ENCODE measurements at regions not wholly inside any gene's neighbourhood (a gene's known extent, or its start where the extent isn't known, plus 50 kb on each side); places are given as distances from the start of the nearest gene placed in this dataset.

DNA sequence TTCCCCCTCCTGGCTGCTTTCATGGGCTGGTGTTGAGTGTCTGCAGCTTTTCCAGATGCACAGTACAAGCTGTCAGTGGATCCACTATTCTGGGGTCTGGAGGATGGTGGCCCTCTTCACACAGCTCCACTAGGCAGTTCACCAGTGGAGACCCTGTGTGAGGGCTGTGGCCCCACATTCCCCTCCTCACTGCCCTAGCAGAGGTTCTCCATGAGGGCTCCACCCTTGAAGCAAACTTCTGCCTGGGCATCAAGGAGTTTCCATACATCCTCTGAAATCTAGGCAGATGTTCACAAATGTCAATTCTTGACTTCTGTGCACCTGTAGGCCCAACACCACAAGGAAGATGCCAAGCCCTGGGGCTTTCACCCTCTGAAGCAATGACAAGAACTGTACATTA is 1386.2 kb upstream of the ACVR2A start:
- no peaks in the 10 kb centered on the region for H4K20me1 ChIP-seq (ENCODE audit: insufficient read depth)
- H3K4me2 ChIP-seq = no peak overlapping the region
- H3K27me3 ChIP-seq (ENCODE audit: insufficient read depth, low read depth) = no peaks in the 10 kb centered on the region
- H3K79me2 ChIP-seq (ENCODE audit: low read depth) = no peaks in the 10 kb centered on the region
- no peak overlapping the region for H3K27ac ChIP-seq
- no peak for DNase-seq
- no peaks in the 10 kb centered on the region for H3K9me2 ChIP-seq (ENCODE audit: insufficient read depth)
- H3K9me3 ChIP-seq (ENCODE audit: insufficient read depth, low read depth) = no peaks in the 10 kb centered on the region
- H3K4me3 ChIP-seq = no peak overlapping the region
- no peak overlapping the region for H2AFZ ChIP-seq
- TF ChIP-seq CTCF (conservative IDR thresholded peaks at IDR 0.05) (no peak), EZH2 (IDR thresholded peaks at IDR 0.05; ENCODE audit: low read depth) (no peak)
- H3F3A ChIP-seq (ENCODE audit: insufficient read depth, low read depth) = no peaks in the 10 kb centered on the region
- intact Hi-C loops (cut with micrococcal nuclease; ENCODE audit: unreplicated experiment) = no loop called here
- H3K36me3 ChIP-seq (ENCODE audit: low read depth) = no peaks in the 10 kb centered on the region
- ChIA-PET POLR2A (ENCODE audit: unreplicated experiment) (no interaction called here), CTCF (no interaction called here)
- no TSS peak for BruUV-seq (replicated peaks)
- H3K4me1 ChIP-seq (replicated peaks; ENCODE audit: insufficient read depth) = no peaks in the 10 kb centered on the region

DNA sequence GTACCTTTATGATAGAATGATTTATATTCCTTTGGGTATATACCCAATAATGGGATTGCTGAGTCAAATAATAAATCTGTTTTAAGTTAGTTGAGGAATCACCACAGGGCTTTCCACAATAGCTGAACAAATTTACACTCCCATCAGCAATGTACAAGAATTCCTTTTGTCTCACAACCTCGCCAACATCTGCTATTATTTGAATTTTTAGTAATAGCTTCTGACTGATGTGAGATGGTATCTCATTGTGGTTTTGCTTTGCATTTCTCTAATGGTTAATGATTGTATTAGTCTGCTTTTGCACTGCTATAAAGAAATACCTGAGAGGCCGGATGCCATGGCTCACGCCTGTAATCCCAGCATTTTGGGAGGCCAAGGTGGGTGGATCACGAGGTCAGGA is 1387.6 kb upstream of the ACVR2A start:
- Histone ChIP-seq H3K79me2 (ENCODE audit: low read depth) (no peaks in the 10 kb centered on the region), H3K27me3 (ENCODE audit: insufficient read depth, low read depth) (no peaks in the 10 kb centered on the region), H3K9me2 (ENCODE audit: insufficient read depth) (no peaks in the 10 kb centered on the region), H3K36me3 (ENCODE audit: low read depth) (no peaks in the 10 kb centered on the region), H3K4me1 (replicated peaks; ENCODE audit: insufficient read depth) (no peaks in the 10 kb centered on the region), H3K4me3 (no peak overlapping the region), H3K4me2 (no peak overlapping the region), H4K20me1 (ENCODE audit: insufficient read depth) (no peaks in the 10 kb centered on the region), H3K9me3 (ENCODE audit: insufficient read depth, low read depth) (no peaks in the 10 kb centered on the region), H3F3A (ENCODE audit: insufficient read depth, low read depth) (no peaks in the 10 kb centered on the region), H2AFZ (no peak overlapping the region), H3K27ac (no peak overlapping the region)
- intact Hi-C loops (cut with micrococcal nuclease; ENCODE audit: unreplicated experiment) = no loop called here
- DNase-seq = no peak
- TF ChIP-seq CTCF (conservative IDR thresholded peaks at IDR 0.05) = no peak
- TF ChIP-seq EZH2 (IDR thresholded peaks at IDR 0.05; ENCODE audit: low read depth) = no peak
- BruUV-seq (replicated peaks) = no TSS peak
- CTCF ChIA-PET = no interaction called here
- POLR2A ChIA-PET (ENCODE audit: unreplicated experiment) = no interaction called here

GRCh38 chr2:146455325-146455724 is 1389.5 kb upstream of the ACVR2A start:
- DNase-seq = no peak
- Histone ChIP-seq H3K4me3 (no peak overlapping the region), H3K9me2 (ENCODE audit: insufficient read depth) (no peaks in the 10 kb centered on the region), H4K20me1 (ENCODE audit: insufficient read depth) (no peaks in the 10 kb centered on the region), H3K36me3 (ENCODE audit: low read depth) (no peaks in the 10 kb centered on the region), H3F3A (ENCODE audit: insufficient read depth, low read depth) (no peaks in the 10 kb centered on the region), H2AFZ (no peak overlapping the region), H3K4me1 (replicated peaks; ENCODE audit: insufficient read depth) (no peaks in the 10 kb centered on the region), H3K79me2 (ENCODE audit: low read depth) (no peaks in the 10 kb centered on the region), H3K27me3 (ENCODE audit: insufficient read depth, low read depth) (no peaks in the 10 kb centered on the region), H3K27ac (no peak overlapping the region), H3K9me3 (ENCODE audit: insufficient read depth, low read depth) (no peaks in the 10 kb centered on the region), H3K4me2 (no peak overlapping the region)
- CTCF ChIA-PET = no interaction called here
- no peak for TF ChIP-seq EZH2 (IDR thresholded peaks at IDR 0.05; ENCODE audit: low read depth)
- TF ChIP-seq CTCF (conservative IDR thresholded peaks at IDR 0.05) = no peak
- intact Hi-C loops (cut with micrococcal nuclease; ENCODE audit: unreplicated experiment) = no loop called here
- POLR2A ChIA-PET (ENCODE audit: unreplicated experiment) = no interaction called here
- no TSS peak for BruUV-seq (replicated peaks)
